ENCODE measurements at regions not wholly inside any gene's neighbourhood (a gene's known extent, or its start where the extent isn't known, plus 50 kb on each side); places are given as distances from the start of the nearest gene placed in this dataset.
"Not testable (repeated sequence)": the region's sequence is repeated elsewhere in the genome, so short reads cannot be mapped to it uniquely, and the experiment has no call there.

GRCh38 chr3:162710332-162711112, 1213.9 kb downstream of the OTOL1 start:
- Mint-ChIP-seq H3K27ac (no peak overlapping the region), H3K9me3 (peaks cover 4% of the 10 kb centered on the region), H3K27me3 (no peaks in the 10 kb centered on the region), H3K4me3 (no peak overlapping the region), H3K4me1 (no peaks in the 10 kb centered on the region), H3K36me3 (no peaks in the 10 kb centered on the region)
- ATAC-seq = no peak

- not testable (repeated sequence) for H3K27me3 Mint-ChIP-seq, H3K9me3 Mint-ChIP-seq, H3K4me3 Mint-ChIP-seq, H3K36me3 Mint-ChIP-seq, ATAC-seq, H3K27ac Mint-ChIP-seq, H3K4me1 Mint-ChIP-seq
Measured at GRCh38 chr3:162717074-162717473, 1220.5 kb downstream of the OTOL1 start.

- Mint-ChIP-seq H3K9me3 (no peaks in the 10 kb centered on the region), H3K27me3 (no peaks in the 10 kb centered on the region), H3K36me3 (no peaks in the 10 kb centered on the region), H3K27ac (no peak overlapping the region), H3K4me1 (no peaks in the 10 kb centered on the region), H3K4me3 (no peak overlapping the region)
- no peak for ATAC-seq
Measured at GRCh38 chr3:162718697-162719096, 1222.1 kb downstream of the OTOL1 start.

DNA sequence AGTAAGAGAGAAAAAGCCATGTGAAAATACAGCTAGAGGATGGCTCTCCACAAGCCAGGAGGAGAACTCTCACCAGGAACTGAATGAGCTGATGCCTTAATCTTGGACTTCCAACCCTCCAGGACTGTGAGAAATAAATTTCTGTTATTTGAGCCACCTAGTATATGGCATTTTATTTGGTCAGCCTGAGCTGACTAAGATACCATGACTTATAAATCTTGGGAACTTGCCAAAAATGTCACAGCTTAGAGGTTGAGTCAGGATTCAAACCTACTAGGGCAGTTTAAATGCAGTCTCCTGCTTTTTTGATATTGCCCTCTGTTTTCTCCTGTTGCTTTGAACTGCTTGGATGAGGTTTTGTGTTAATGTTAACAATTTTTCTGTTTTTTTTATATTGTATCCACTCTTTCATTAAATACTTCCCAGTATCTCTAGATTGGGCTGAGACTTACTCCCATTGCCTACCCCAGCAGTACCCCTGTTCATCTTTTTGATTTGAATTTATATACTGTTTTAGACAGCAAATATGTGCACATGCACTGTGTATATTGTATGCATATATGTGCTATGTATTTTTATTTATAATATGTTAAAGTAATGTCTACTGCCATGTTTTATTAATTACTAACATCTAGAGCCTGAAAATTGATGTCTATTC, 1223.2 kb downstream of the OTOL1 start:
- Mint-ChIP-seq H3K4me1 (no peaks in the 10 kb centered on the region), H3K27ac (no peak overlapping the region), H3K36me3 (no peaks in the 10 kb centered on the region), H3K4me3 (no peak overlapping the region), H3K27me3 (no peaks in the 10 kb centered on the region), H3K9me3 (no peaks in the 10 kb centered on the region)
- no peak for ATAC-seq

GRCh38 chr3:162721736-162722135, 1225.1 kb downstream of the OTOL1 start:
- no peaks in the 10 kb centered on the region for H3K4me1 Mint-ChIP-seq
- H3K36me3 Mint-ChIP-seq = no peaks in the 10 kb centered on the region
- no peak overlapping the region for H3K4me3 Mint-ChIP-seq
- H3K9me3 Mint-ChIP-seq = peaks cover 1% of the 10 kb centered on the region
- no peak overlapping the region for H3K27ac Mint-ChIP-seq
- no peak for ATAC-seq
- H3K27me3 Mint-ChIP-seq = no peaks in the 10 kb centered on the region

DNA sequence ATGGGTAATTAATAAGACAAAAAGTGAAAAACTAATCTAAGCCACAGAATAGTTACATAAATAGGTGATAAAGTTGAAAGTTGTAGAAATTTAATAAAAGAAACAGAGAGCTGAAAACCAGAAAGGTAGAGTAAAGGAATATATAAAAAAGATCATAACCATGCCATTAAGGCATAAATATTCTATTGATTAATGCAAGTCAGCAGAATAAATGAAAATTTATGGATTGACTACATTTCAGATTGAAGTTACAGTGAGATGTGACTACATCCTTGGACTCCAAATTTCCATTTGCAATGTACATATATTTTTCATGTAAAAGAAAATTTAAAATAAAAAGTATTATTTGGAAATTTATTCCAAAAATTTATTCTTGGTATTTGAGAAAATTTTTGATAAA, 1225.7 kb downstream of the OTOL1 start:
- H3K4me3 Mint-ChIP-seq = no peak overlapping the region
- H3K27ac Mint-ChIP-seq = no peak overlapping the region
- H3K36me3 Mint-ChIP-seq = no peaks in the 10 kb centered on the region
- no peaks in the 10 kb centered on the region for H3K27me3 Mint-ChIP-seq
- peaks cover 3% of the 10 kb centered on the region for H3K9me3 Mint-ChIP-seq
- no peak for ATAC-seq
- no peaks in the 10 kb centered on the region for H3K4me1 Mint-ChIP-seq

DNA sequence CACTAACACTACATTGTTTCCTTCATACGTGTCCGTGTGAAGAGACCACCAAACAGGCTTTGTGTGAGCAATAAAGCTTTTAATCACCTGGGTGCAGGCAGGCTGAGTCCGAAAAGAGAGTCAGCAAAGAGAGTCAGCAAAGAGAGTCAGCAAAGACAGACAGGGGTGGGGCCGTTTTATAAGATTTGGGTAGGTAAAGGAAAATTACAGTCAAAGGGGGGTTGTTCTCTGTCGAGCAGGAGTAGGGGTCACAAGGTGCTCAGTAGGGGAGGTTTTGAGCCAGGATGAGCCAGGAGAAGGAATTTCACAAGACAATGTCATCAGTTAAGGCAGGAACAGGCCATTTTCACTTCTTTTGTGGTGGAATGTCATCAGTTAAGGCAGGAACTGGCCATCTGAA, 1226.2 kb downstream of the OTOL1 start:
- not testable (repeated sequence) for ATAC-seq, H3K4me1 Mint-ChIP-seq, H3K4me3 Mint-ChIP-seq, H3K9me3 Mint-ChIP-seq, H3K27me3 Mint-ChIP-seq, H3K27ac Mint-ChIP-seq, H3K36me3 Mint-ChIP-seq

GRCh38 chr3:162729686-162730085, 1233.1 kb downstream of the OTOL1 start:
- ATAC-seq = no peak
- Mint-ChIP-seq H3K9me3 (peaks cover 8% of the 10 kb centered on the region), H3K4me1 (no peaks in the 10 kb centered on the region), H3K27me3 (no peaks in the 10 kb centered on the region), H3K27ac (no peak overlapping the region), H3K4me3 (no peak overlapping the region), H3K36me3 (no peaks in the 10 kb centered on the region)

DNA sequence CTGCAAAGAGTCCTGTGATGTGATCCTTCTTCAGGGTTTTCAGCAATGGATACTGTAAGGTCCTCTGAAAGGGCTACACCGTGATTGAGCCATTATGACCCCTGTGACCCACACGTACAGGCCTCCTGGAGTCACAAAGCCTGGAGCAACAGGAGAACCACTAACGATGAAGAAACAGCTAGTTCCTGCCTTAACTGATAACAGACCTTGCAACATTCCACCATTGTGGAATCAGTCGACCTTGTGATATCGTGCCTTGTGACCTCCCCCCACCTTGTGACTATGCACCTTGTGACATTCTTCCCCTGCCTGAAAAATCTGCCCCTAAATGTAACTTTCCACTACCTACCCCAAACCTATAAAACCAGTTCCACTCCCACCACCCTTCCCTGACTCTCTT, 1235.4 kb downstream of the OTOL1 start:
- not testable (repeated sequence) for H3K4me3 Mint-ChIP-seq, H3K27me3 Mint-ChIP-seq, H3K4me1 Mint-ChIP-seq, H3K9me3 Mint-ChIP-seq, H3K36me3 Mint-ChIP-seq, H3K27ac Mint-ChIP-seq, ATAC-seq

DNA sequence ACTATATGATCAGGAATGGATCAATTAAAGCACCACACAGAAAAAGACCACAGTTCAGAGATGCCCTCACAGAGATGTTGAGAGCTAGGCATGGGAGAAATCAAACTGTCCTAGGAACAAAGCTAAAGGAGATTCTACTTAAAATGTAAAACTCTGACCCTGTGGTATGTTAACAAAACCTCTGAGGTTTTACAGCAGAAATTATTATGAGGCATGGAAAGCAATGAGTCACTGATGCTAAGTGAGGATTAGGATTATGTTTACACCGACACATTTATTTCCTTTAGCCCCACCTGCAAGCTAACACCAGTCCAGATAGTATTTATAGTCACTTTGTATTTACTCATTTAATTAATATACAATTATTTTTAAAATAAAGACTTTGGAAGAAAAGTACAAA, 1242.2 kb downstream of the OTOL1 start:
- no peaks in the 10 kb centered on the region for H3K9me3 Mint-ChIP-seq
- no peak for ATAC-seq
- no peak overlapping the region for H3K4me3 Mint-ChIP-seq
- no peaks in the 10 kb centered on the region for H3K36me3 Mint-ChIP-seq
- no peaks in the 10 kb centered on the region for H3K27me3 Mint-ChIP-seq
- H3K4me1 Mint-ChIP-seq = no peaks in the 10 kb centered on the region
- H3K27ac Mint-ChIP-seq = no peak overlapping the region

DNA sequence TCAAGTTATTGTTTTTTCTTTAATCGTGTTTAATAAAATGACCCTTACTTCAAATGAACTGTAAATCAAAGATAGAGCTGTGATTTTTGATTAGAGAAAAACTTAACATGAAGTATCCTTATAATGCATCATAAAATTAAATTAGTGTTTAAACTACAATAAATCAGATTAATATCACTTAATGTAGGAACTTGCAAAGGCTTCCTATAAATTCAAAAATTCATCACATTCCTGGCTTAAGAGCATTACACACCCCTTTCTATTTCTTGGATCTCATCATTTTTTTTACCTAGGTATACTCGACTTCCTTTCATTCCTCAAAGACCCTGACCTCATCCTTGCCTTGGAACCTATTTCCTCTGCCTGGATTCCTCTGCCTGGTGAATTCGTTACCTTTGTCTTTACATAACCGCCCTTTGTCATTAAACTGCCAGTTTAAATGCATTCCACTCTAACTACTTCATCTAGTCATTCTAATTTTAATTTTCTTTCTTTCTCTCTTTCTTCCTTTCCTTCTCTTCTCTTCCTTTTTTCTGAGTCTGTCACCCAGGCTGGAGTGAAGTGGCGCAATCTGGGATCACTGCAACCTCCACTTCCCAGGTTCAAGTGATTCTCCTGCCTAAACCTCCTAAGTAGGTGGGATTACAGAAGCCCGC, 1244.5 kb downstream of the OTOL1 start:
- Mint-ChIP-seq H3K36me3 (no peaks in the 10 kb centered on the region), H3K9me3 (no peaks in the 10 kb centered on the region), H3K4me1 (no peaks in the 10 kb centered on the region), H3K27ac (no peak overlapping the region), H3K27me3 (no peaks in the 10 kb centered on the region), H3K4me3 (no peak overlapping the region)
- ATAC-seq = no peak

GRCh38 chr3:162742159-162742717, 1245.6 kb downstream of the OTOL1 start:
- Mint-ChIP-seq H3K4me1 (no peaks in the 10 kb centered on the region), H3K4me3 (no peak overlapping the region), H3K36me3 (no peaks in the 10 kb centered on the region), H3K27ac (no peak overlapping the region), H3K27me3 (no peaks in the 10 kb centered on the region), H3K9me3 (no peaks in the 10 kb centered on the region)
- ATAC-seq = no peak

GRCh38 chr3:162743091-162743490, 1246.5 kb downstream of the OTOL1 start:
- Mint-ChIP-seq H3K27me3 (no peaks in the 10 kb centered on the region), H3K36me3 (no peaks in the 10 kb centered on the region), H3K9me3 (no peaks in the 10 kb centered on the region), H3K4me3 (no peak overlapping the region), H3K4me1 (no peaks in the 10 kb centered on the region), H3K27ac (no peak overlapping the region)
- no peak for ATAC-seq

GRCh38 chr3:162760789-162761188, 1264.2 kb downstream of the OTOL1 start:
- ATAC-seq = no peak
- no peaks in the 10 kb centered on the region for H3K27me3 Mint-ChIP-seq
- peaks cover 2% of the 10 kb centered on the region for H3K9me3 Mint-ChIP-seq
- no peak overlapping the region for H3K4me3 Mint-ChIP-seq
- no peaks in the 10 kb centered on the region for H3K4me1 Mint-ChIP-seq
- H3K27ac Mint-ChIP-seq = no peak overlapping the region
- H3K36me3 Mint-ChIP-seq = no peaks in the 10 kb centered on the region

DNA sequence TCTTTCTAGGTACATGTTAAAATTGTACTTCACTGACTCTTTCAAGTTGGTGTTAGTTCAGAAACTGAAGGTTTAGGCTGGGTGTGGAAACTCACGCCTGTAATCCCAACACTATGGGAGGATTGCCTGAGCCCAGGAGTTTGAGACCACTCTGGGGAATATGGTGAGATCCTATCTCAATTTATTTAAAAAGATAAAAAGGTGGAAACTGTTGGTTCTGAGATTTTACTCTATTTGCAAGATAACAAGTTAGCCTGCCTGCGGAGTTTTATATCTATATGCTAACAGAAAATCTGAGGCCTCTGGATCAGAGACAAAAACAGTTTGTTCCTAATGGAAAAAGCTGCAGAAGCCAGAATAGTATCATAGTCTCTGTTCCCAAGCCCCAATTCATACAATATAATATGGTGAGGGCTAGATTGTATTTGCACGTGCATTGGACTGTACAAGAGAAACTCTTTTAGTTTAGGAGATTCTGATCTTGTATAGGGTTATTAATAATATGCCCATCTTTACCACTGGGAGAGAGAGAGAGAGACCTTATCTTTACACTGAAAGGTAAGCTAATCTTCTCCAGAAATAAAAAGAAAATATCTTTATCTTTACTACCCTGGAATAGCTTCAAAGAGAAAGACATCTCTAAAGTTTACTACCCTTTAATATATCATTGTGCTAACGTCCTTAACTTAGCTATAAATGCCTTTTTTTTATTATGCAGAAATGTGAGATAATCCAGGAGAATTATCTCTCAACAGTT, 1267.6 kb downstream of the OTOL1 start:
- H3K36me3 Mint-ChIP-seq = no peaks in the 10 kb centered on the region
- no peaks in the 10 kb centered on the region for H3K4me1 Mint-ChIP-seq
- no peaks in the 10 kb centered on the region for H3K27me3 Mint-ChIP-seq
- H3K27ac Mint-ChIP-seq = no peak overlapping the region
- H3K4me3 Mint-ChIP-seq = no peak overlapping the region
- H3K9me3 Mint-ChIP-seq = peaks cover 6% of the 10 kb centered on the region
- ATAC-seq = no peak

Measured in stimulated activated memory B cell treated with anti-CD40 and anti-IgM and Interleukin-4, amounts not matched to agents 10 μg/mL and 1 μg/mL and 100 μg/mL, for 72 hours (primary cell).